Omental fat pad (tissue), 3 donors: ENCODE measurements at regions not wholly inside any gene's neighbourhood (a gene's known extent, or its start where the extent isn't known, plus 50 kb on each side); places are given as distances from the start of the nearest gene placed in this dataset.

ENCODE experiments used
- ATAC-seq: fragments of 150-250 bp; one replicate; pipeline ENCODE4 v1.9.1; 2016; ENCODE audit warnings: mild to moderate bottlenecking, moderate library complexity; ENCODE audit not compliant: low FRiP score
- DNase-seq: peaks from one replicate; pipeline ENCODE4 v3.0.0-alpha.2; 2019; ENCODE audit warnings: low spot score
- CTCF ChIP-seq, 3 donors: fragments of 450-650 bp; IDR thresholded peaks; one replicate each; pipeline ENCODE4 v1.5.1; 2016 to 2017; ENCODE audit warnings: antibody characterized with exemption in 3 of 3, mild to moderate bottlenecking in 3 of 3, moderate library complexity in 2 of 3

- no peak for ATAC-seq
- no peak for TF ChIP-seq CTCF (IDR thresholded peaks at IDR 0.05)
- DNase-seq, result no peak
These were observed 451.1 kb downstream of the RWDD3 start for GRCh38 chr1:95685081-95685480.

DNA sequence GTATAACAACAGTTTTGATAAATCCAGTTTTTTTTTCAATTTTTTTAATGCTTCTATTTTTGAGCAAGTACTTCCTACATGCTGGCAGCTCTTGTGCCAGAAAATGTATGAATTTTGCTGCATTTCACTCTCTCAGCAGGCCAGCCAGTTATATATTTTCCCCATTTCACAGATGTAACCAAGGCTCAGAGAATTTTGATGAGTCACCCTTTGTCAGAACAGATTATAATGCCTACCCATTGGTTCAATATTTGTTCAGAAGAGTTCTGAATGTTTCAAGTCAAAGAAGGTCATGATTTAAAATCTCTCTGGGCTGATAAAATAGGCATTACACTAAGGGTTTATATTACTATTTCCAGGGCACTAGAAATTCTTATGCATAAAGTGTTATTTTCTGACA lies 452.2 kb downstream of the RWDD3 start:
- TF ChIP-seq CTCF (IDR thresholded peaks at IDR 0.05), result no peak
- no peak for ATAC-seq
- no peak for DNase-seq

- TF ChIP-seq CTCF (IDR thresholded peaks at IDR 0.05), result no peak
- no peak for DNase-seq
- no peak for ATAC-seq
These were observed 465.3 kb downstream of the RWDD3 start for GRCh38 chr1:95699149-95699953.

GRCh38 chr1:95701450-95702173 lies 467.6 kb downstream of the RWDD3 start:
- DNase-seq (no peak), ATAC-seq (no peak)
- TF ChIP-seq CTCF (IDR thresholded peaks at IDR 0.05), result no peak

DNA sequence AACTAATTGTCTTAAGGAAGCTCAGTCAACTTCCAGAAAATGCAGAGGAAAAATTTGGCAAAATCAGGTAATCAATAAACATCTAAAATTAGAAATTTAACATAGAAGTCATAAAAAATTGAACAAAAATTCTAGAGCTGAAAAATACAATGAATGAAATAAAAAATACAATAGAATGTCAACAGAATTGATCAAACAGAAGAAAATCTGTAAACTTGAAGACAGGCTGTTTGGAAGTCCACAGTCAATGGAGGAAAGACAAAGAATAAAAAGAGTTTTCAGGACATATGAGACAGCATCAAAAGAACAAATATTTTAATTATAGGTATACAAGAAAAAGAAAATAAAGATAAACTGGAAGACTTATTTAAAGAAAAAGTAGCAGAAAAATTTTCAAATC lies 469.0 kb downstream of the RWDD3 start:
- no peak for TF ChIP-seq CTCF (IDR thresholded peaks at IDR 0.05)
- ATAC-seq, result no peak

GRCh38 chr1:95716097-95716496 lies 482.1 kb downstream of the RWDD3 start:
- ATAC-seq (no peak), DNase-seq (no peak)
- TF ChIP-seq CTCF (IDR thresholded peaks at IDR 0.05), result no peak

More for the DNA sequence above, 469.0 kb downstream of the RWDD3 start:
- DNase-seq, result no peak

DNA sequence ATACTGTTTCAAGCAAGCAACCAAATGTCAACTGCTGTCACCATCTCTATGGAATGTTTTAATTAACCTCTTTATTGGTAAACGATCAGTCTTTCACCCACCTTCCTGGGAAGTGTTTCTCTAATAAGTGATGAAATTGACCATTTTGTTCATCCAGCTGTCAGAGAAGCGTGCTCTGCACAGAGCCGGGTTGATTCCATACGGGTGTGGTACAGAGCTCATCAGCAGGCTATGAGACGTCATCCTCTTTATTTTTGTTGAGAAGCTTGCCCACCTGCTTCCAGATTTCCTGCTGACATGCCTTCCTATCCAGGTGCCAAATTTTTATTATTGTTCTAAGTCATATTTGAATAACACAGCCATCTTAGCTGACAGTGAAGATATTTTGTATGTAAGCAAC lies 482.5 kb downstream of the RWDD3 start:
- ATAC-seq (no peak), DNase-seq (no peak)
- no peak for TF ChIP-seq CTCF (IDR thresholded peaks at IDR 0.05)
